Kidney epithelial cell (primary cell): ENCODE measurements at regions not wholly inside any gene's neighbourhood (a gene's known extent, or its start where the extent isn't known, plus 50 kb on each side); places are given as distances from the start of the nearest gene placed in this dataset.

Experiments
- DNase-seq: peaks from one replicate; pipeline ENCODE4 v3.0.0-alpha.2; 2010; ENCODE audit warnings: low read depth
- H3K27me3 ChIP-seq: 2 replicates; pipeline ENCODE4 v1.6.0; 2011; ENCODE audit warnings: low read length; ENCODE audit not compliant: control insufficient read depth, insufficient read depth
- H3K36me3 ChIP-seq: 2 replicates; pipeline ENCODE4 v1.5.1; 2011; ENCODE audit warnings: low read length; ENCODE audit not compliant: control insufficient read depth, insufficient read depth
- H3K4me3 ChIP-seq: 2 replicates; pipeline ENCODE4 v1.5.1; 2011; ENCODE audit warnings: low read depth, mild to moderate bottlenecking, control low read depth, low read length
- CTCF ChIP-seq: IDR thresholded peaks from 2 replicates; pipeline ENCODE4 v1.5.1; 2011; ENCODE audit warnings: mild to moderate bottlenecking, moderate library complexity, low read length, control low read depth, inconsistent platforms; ENCODE audit not compliant: insufficient read depth, poor library complexity, severe bottlenecking

GRCh38 chr1:22285549-22286396 lies 142.9 kb upstream of the WNT4 start:
- Histone ChIP-seq H3K27me3 (peaks cover 9% of the 10 kb centered on the region), H3K4me3 (no peak overlapping the region), H3K36me3 (no peaks in the 10 kb centered on the region)
- no peak for TF ChIP-seq CTCF
- no peak for DNase-seq

GRCh38 chr1:22286491-22286890 lies 143.6 kb upstream of the WNT4 start:
- DNase-seq: no peak
- Histone ChIP-seq H3K4me3 (no peak overlapping the region), H3K27me3 (peaks cover 9% of the 10 kb centered on the region), H3K36me3 (no peaks in the 10 kb centered on the region)
- TF ChIP-seq CTCF: no peak

GRCh38 chr1:22287273-22287672 lies 144.4 kb upstream of the WNT4 start:
- H3K4me3 ChIP-seq: no peak overlapping the region
- no peak for DNase-seq
- H3K27me3 ChIP-seq: peaks cover 4% of the 10 kb centered on the region
- no peaks in the 10 kb centered on the region for H3K36me3 ChIP-seq
- no peak for TF ChIP-seq CTCF

- Histone ChIP-seq H3K36me3 (no peaks in the 10 kb centered on the region), H3K27me3 (peaks cover 2% of the 10 kb centered on the region), H3K4me3 (no peak overlapping the region)
- no peak for TF ChIP-seq CTCF
- no peak for DNase-seq
Measured at GRCh38 chr1:22287946-22288520, 145.1 kb upstream of the WNT4 start.

- no peak for DNase-seq
- H3K27me3 ChIP-seq: peaks cover 2% of the 10 kb centered on the region
- no peak for TF ChIP-seq CTCF
- H3K4me3 ChIP-seq: no peak overlapping the region
- no peaks in the 10 kb centered on the region for H3K36me3 ChIP-seq
Measured at GRCh38 chr1:22288593-22289241, 145.8 kb upstream of the WNT4 start.
